B cell (primary cell): ENCODE measurements at regions not wholly inside any gene's neighbourhood (a gene's known extent, or its start where the extent isn't known, plus 50 kb on each side); places are given as distances from the start of the nearest gene placed in this dataset.

ENCODE experiments used
- ATAC-seq: fragments of 200-7000 bp; cut with Tn5 transposase; one replicate; pipeline ENCODE4 v1.10.0; 2021; ENCODE audit warnings: low read depth, mild to moderate bottlenecking, moderate number of reproducible peaks, moderate library complexity
- CTCF ChIA-PET: fragments of 350-600 bp; sonication (Branson Sonifier 250); formaldehyde crosslinking; loops from one replicate; lab custom pipeline; 2021; ENCODE audit warnings: antibody characterized with exemption, inconsistent platforms; lab: Charles Lee
- POLR2A ChIA-PET: fragments of 350-600 bp; sonication (Branson Sonifier 250); formaldehyde crosslinking; loops from one replicate; lab custom pipeline; 2021; ENCODE audit warnings: antibody characterized with exemption; lab: Charles Lee
- DNase-seq: peaks from one replicate; pipeline ENCODE4 v3.0.0; 2013
- H2AFZ ChIP-seq: 2 replicates; pipeline ENCODE4 v1.6.1; 2012; ENCODE audit warnings: mild to moderate bottlenecking, low read depth, low read length; ENCODE audit not compliant: insufficient read depth, poor library complexity, severe bottlenecking
- H3K27ac ChIP-seq, 2 donors: 1 replicate in 1 of 2; 2 replicates in 1 of 2; pipeline ENCODE4 v1.5.1; 2012 to 2013; ENCODE audit warnings: low read length in 2 of 2, mild to moderate bottlenecking in 2 of 2, moderate library complexity in 1 of 2
- H3K27me3 ChIP-seq, 4 experiments: fragments of 200-600 bp in 1 of 4; sonication (generic) in 1 of 4; replicated peaks in 1 of 4; 1 replicate in 2 of 4; 2 replicates in 2 of 4; pipeline versions ENCODE4 v1.6.1 to v1.7.0; 2013 to 2016; ENCODE audit warnings: low read length in 3 of 4, mild to moderate bottlenecking in 2 of 4, mixed read lengths in 1 of 4, moderate library complexity in 1 of 4; ENCODE audit not compliant: insufficient read depth in 4 of 4, control insufficient read depth in 3 of 4; ENCODE audit errors: control extremely low read depth in 1 of 4
- H3K36me3 ChIP-seq, 2 experiments: replicated peaks in 1 of 2; 1 replicate in 1 of 2; 2 replicates in 1 of 2; pipeline versions ENCODE4 v1.6.1 to v1.7.1; 2013; ENCODE audit warnings: low read length in 1 of 2; ENCODE audit not compliant: insufficient read depth in 2 of 2, control insufficient read depth in 1 of 2; ENCODE audit errors: control extremely low read depth in 1 of 2, extremely low read depth in 1 of 2
- H3K4me1 ChIP-seq, 2 donors: fragments of 200-600 bp in 1 of 2; sonication (generic) in 1 of 2; 1 replicate in 1 of 2; 2 replicates in 1 of 2; pipeline versions ENCODE4 v1.5.1 to v1.6.1; 2013 to 2017; ENCODE audit warnings: low read length in 2 of 2; ENCODE audit not compliant: control insufficient read depth in 2 of 2, insufficient read depth in 2 of 2
- H3K4me2 ChIP-seq: replicated peaks from 2 replicates; pipeline ENCODE3; 2012; ENCODE audit warnings: mild to moderate bottlenecking, low read depth, low read length; ENCODE audit not compliant: poor library complexity, severe bottlenecking
- H3K4me3 ChIP-seq, 5 experiments: fragments of 200-600 bp in 1 of 5; sonication (generic) in 1 of 5; 1 replicate in 3 of 5; 2 replicates in 2 of 5; pipeline versions ENCODE4 v1.5.1 to v1.7.0; 2011 to 2016; ENCODE audit warnings: low read length in 4 of 5, mild to moderate bottlenecking in 4 of 5, low read depth in 2 of 5, control low read depth in 1 of 5, moderate library complexity in 1 of 5; ENCODE audit not compliant: insufficient read depth in 1 of 5; ENCODE audit errors: control extremely low read depth in 1 of 5, extremely low read depth in 1 of 5
- H3K79me2 ChIP-seq: fragments of 200-600 bp; sonication (generic); one replicate; pipeline ENCODE4 v1.6.0; 2016; ENCODE audit warnings: low read length; ENCODE audit not compliant: control insufficient read depth, insufficient read depth
- H3K9ac ChIP-seq: fragments of 200-600 bp; sonication (generic); 2 replicates; pipeline ENCODE4 v1.6.1; 2017; ENCODE audit warnings: mild to moderate bottlenecking, low read length, moderate library complexity
- H3K9me3 ChIP-seq, 3 donors: one replicate each; pipeline versions ENCODE4 v1.6.1 to v1.7.1; 2013; ENCODE audit warnings: low read length in 2 of 3; ENCODE audit not compliant: control insufficient read depth in 2 of 3, insufficient read depth in 1 of 3; ENCODE audit errors: control extremely low read depth in 1 of 3
- H4K20me1 ChIP-seq: 2 replicates; pipeline ENCODE4 v1.6.0; 2012; ENCODE audit warnings: mild to moderate bottlenecking, low read length; ENCODE audit not compliant: insufficient read depth, control insufficient read depth, poor library complexity, severe bottlenecking
- H3K27ac Mint-ChIP-seq: one replicate; pipeline ENCODE4 v1.8.0; 2021; ENCODE audit warnings: mixed read lengths
- H3K27me3 Mint-ChIP-seq: one replicate; pipeline ENCODE4 v1.8.0; 2021; ENCODE audit warnings: mixed read lengths
- H3K4me1 Mint-ChIP-seq: one replicate; pipeline ENCODE4 v1.8.0; 2021; ENCODE audit warnings: mixed read lengths
- H3K4me3 Mint-ChIP-seq: one replicate; pipeline ENCODE4 v1.8.0; 2021; ENCODE audit warnings: mixed read lengths
- H3K9me3 Mint-ChIP-seq: one replicate; pipeline ENCODE4 v1.8.0; 2022; ENCODE audit warnings: mixed read lengths; ENCODE audit not compliant: insufficient read depth
- EZH2 ChIP-seq: IDR thresholded peaks from 2 replicates; pipeline ENCODE4 v1.6.1; 2012; ENCODE audit warnings: borderline replicate concordance, low read depth, mild to moderate bottlenecking, moderate library complexity, low read length; ENCODE audit not compliant: insufficient read depth, poor library complexity, severe bottlenecking
- WGBS: methylation state at CpG from one replicate; pipeline ENCODE4 v1.1.5; 2013; ENCODE audit warnings: missing lambda C conversion rate; ENCODE audit not compliant: insufficient coverage; 5-methylcytosine and 5-hydroxymethylcytosine counted together
- intact Hi-C: fragments of 100-400 bp; cut with micrococcal nuclease; formaldehyde crosslinking; loops from one replicate; pipeline ENCODE4 v1.10.0; 2022
- TF ChIP-seq, protein P1 (sequence below): fragments of 200-600 bp; IDR thresholded peaks from one replicate; pipeline ENCODE4 v1.8.0; 2022; ENCODE audit warnings: antibody characterized with exemption, mild to moderate bottlenecking

GRCh38 chr20:40203032-40203431 lies 486.0 kb downstream of the MAFB start:
- Histone ChIP-seq H3K36me3 (no peaks in the 10 kb centered on the region), H3K27ac (no peak overlapping the region), H3K27me3 (peaks cover 0 to 3% (median 0%) of the 10 kb centered on the region in 4 experiments), H3K9me3 (no peaks in the 10 kb centered on the region), H3K4me2 (no peak overlapping the region), H2AFZ (no peak overlapping the region), H4K20me1 (no peaks in the 10 kb centered on the region), H3K4me1 (no peaks in the 10 kb centered on the region), H3K79me2 (no peaks in the 10 kb centered on the region), H3K9ac (no peak overlapping the region), H3K4me3 (no peak overlapping the region)
- peaks cover 4% of the 10 kb centered on the region for H3K9me3 Mint-ChIP-seq
- no peak for ATAC-seq
- H3K4me1 Mint-ChIP-seq, result no peaks in the 10 kb centered on the region
- H3K4me3 Mint-ChIP-seq, result no peak overlapping the region
- TF ChIP-seq, protein P1, sequence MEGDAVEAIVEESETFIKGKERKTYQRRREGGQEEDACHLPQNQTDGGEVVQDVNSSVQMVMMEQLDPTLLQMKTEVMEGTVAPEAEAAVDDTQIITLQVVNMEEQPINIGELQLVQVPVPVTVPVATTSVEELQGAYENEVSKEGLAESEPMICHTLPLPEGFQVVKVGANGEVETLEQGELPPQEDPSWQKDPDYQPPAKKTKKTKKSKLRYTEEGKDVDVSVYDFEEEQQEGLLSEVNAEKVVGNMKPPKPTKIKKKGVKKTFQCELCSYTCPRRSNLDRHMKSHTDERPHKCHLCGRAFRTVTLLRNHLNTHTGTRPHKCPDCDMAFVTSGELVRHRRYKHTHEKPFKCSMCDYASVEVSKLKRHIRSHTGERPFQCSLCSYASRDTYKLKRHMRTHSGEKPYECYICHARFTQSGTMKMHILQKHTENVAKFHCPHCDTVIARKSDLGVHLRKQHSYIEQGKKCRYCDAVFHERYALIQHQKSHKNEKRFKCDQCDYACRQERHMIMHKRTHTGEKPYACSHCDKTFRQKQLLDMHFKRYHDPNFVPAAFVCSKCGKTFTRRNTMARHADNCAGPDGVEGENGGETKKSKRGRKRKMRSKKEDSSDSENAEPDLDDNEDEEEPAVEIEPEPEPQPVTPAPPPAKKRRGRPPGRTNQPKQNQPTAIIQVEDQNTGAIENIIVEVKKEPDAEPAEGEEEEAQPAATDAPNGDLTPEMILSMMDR, result no peak
- no peak for TF ChIP-seq EZH2
- no peak for DNase-seq
- POLR2A ChIA-PET, result no interaction called here
- CTCF ChIA-PET, result no interaction called here
- no CpG with 5 or more reads among the region's 1 CpG for WGBS
- no peak overlapping the region for H3K27ac Mint-ChIP-seq
- H3K27me3 Mint-ChIP-seq, result peaks cover 29% of the 10 kb centered on the region
- intact Hi-C loops, result no loop called here

DNA sequence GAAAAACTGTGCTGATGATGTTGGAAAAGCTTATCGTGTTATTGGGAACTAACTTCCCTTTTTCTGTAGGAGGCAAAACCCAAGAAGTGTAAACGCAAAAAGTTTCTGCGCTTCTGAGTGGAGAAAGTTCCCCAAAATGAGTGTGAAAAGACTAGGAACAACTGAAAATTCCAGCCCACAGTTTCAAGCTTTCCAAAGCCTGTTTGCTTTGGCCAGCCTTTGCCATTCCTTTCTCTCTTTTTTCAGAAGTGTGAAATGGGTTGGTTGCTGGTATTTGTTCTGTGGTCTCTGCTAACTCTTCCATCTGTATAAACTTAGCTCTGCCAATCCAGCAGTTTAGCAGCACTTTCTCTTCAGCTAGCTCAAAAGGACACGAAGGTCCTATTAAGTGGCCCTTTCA lies 491.3 kb downstream of the MAFB start:
- ChIA-PET CTCF (no interaction called here), POLR2A (no interaction called here)
- no peak for ATAC-seq
- Histone ChIP-seq H3K36me3 (no peaks in the 10 kb centered on the region), H3K27ac (no peak overlapping the region), H3K27me3 (no peaks in the 10 kb centered on the region), H3K79me2 (no peaks in the 10 kb centered on the region), H3K9ac (no peak overlapping the region), H4K20me1 (no peaks in the 10 kb centered on the region), H3K9me3 (no peaks in the 10 kb centered on the region), H3K4me3 (no peak overlapping the region), H3K4me2 (no peak overlapping the region), H3K4me1 (no peaks in the 10 kb centered on the region), H2AFZ (no peak overlapping the region)
- WGBS, result 40% methylated on average over 1 of the region's 4 CpGs
- Mint-ChIP-seq H3K4me3 (no peak overlapping the region), H3K27me3 (peaks cover 18% of the 10 kb centered on the region), H3K4me1 (no peaks in the 10 kb centered on the region), H3K9me3 (no peaks in the 10 kb centered on the region), H3K27ac (no peak overlapping the region)
- TF ChIP-seq, protein P1, result no peak
- no peak for TF ChIP-seq EZH2
- no peak for DNase-seq
- intact Hi-C loops, result no loop called here
